Stimulated activated CD8-positive, alpha-beta memory T cell treated with anti-CD3 and anti-CD28 coated beads, Interleukin-15, amount 100 ng/mL, for 4 hours (primary cell): ENCODE measurements at regions not wholly inside any gene's neighbourhood (a gene's known extent, or its start where the extent isn't known, plus 50 kb on each side); places are given as distances from the start of the nearest gene placed in this dataset.
"Not testable (repeated sequence)": the region's sequence is repeated elsewhere in the genome, so short reads cannot be mapped to it uniquely, and the experiment has no call there.

Source experiments
- DNase-seq, 2 donors: peaks; one replicate each; pipeline ENCODE4 v3.0.0-alpha.2; 2020; ENCODE audit warnings: low read depth in 2 of 2

DNA sequence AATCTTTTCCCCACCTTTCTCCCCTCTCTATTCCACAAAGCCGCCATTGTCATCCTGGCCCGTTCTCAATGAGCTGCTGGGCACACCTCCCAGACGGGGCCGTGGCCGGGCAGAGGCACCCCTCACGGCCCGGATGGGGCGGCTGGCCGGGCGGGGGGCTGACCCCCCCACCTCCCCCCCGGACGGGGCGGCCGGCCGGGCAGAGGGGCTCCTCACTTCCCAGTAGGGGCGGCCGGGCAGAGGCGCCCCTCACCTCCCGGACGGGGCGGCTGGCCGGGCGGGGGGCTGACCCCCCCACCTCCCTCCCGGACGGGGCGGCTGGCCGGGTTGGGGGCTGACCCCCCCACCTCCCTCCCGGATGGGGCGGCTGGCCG, 85.6 kb downstream of the OR2B2 start:
- DNase-seq, result not testable (repeated sequence)

DNA sequence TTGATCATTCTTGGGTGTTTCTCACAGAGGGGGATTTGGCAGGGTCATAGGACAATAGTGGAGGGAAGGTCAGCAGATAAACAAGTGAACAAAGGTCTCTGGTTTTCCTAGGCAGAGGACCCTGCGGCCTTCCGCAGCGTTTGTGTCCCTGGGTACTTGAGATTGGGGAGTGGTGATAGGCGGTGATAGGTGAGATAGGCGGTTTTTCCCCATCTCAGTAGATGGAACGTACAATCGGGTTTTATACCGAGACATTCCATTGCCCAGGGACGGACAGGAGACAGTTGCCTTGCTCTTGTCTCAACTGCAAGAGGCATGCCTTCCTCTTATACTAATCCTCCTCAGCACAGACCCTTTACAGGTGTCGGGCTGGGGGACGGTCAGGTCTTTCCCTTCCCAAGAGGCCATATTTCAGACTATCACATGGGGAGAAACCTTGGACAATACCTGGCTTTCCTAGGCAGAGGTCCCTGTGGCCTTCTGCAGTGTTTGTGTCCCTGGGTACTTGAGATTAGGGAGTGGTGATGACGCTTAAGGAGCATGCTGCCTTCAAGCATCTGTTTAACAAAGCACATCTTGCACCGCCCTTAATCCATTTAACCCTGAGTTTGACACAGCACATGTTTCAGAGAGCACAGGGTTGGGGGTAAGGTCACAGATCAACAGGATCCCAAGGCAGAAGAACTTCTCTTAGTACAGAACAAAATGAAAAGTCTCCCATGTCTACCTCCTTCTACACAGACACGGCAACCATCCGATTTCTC, 86.2 kb downstream of the OR2B2 start:
- DNase-seq, result not testable (repeated sequence)

- DNase-seq, result no peak
Measured at GRCh38 chr6:27825025-27825793, 87.0 kb downstream of the OR2B2 start.

DNA sequence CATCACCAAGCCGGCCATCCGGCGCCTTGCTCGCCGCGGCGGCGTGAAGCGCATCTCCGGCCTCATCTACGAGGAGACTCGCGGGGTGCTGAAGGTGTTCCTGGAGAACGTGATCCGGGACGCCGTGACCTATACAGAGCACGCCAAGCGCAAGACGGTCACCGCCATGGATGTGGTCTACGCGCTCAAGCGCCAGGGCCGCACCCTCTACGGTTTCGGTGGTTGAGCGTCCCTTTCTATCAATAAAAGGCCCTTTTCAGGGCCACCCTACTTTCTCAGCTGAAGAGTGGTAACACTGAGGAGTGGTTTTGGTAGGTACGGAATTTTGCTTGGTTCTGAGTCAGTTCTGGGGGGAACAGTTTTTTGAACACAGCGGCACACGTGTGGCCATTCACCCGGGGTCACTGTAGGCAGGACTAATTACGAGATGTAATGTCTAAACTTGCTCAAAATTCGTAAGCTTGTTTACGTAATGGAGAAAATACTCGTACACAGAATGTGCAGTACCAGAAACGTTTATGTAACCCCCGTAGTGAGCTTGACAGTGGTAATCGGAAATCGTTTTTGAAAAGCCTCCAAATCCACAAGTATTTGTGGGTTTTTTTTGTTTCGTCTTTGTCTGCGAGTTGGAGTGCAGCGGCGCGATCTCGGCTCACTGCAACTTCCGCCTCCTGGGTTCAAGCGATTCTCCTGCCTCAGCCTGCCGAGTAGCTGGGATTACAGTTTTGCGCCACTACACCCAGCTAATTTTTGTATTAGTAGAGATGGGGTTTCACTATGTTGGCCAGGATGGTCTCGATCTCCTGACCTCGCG, 87.8 kb downstream of the OR2B2 start:
- not testable (repeated sequence) for DNase-seq

GRCh38 chr6:27823714-27824210, 88.4 kb downstream of the OR2B2 start:
- DNase-seq, result not testable (repeated sequence)

- DNase-seq, result no peak
Measured at GRCh38 chr6:27816906-27817305, 95.3 kb downstream of the OR2B2 start.

DNA sequence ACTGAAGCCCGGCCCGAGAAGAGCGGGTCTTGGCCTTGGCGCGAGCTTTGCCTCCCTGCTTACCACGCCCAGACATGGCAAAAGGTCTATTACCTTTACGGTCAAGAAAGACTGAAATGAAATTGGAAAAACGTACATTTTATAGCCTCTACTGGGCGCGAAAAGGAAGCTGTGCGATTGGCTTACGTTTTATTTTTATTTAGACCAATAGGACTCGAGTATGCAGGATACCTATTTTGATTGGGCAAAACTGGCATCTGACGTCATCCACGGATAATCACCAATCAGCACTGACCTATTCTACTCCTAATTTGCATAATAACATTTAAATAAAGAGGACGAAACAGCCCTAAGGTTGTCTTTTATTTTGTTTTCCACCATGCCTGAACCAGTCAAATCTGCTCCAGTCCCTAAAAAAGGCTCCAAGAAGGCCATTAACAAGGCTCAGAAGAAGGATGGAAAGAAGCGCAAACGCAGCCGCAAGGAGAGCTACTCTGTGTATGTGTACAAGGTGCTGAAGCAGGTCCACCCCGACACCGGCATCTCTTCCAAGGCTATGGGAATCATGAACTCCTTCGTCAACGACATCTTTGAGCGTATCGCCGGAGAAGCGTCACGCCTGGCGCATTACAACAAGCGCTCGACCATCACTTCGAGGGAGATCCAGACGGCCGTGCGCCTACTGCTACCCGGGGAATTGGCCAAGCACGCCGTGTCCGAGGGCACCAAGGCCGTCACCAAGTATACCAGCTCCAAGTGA, 97.4 kb downstream of the OR2B2 start:
- peak in 1 of 2 donors; percentile 67 for DNase-seq

- not testable (repeated sequence) for DNase-seq
Measured at GRCh38 chr6:27814415-27814664, 97.9 kb downstream of the OR2B2 start.

DNA sequence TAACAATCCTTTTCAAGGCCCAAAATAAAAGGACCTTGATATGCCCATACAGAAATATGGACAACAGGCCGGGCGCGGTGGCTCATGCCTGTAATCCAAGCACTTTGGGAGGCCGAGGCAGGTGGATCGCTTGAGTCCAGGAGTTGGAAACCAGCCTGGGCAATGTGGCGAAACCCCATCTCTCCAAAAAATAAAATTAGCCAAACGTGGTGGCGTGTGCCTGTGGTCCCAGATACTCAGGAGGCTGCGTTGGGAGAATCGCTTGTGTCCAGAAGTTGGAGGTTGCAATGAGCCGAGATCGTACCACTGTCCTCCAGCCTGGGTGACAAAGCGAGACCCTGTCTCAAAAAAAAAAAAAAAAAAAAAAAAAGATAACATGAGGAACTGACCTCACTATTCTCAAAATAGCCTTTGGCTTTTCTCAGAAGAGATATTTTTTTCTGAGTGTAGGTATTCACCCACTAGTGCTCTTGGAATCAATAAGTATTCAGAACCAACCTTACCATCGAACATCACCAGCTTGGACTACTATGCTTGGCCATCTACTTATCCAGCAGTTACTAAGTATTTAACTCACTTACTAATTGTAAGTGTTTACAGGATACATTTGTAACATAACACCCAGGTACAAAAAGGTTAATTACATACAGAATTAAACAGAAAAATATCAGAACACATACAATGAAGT, 99.2 kb downstream of the OR2B2 start:
- DNase-seq, result no peak

- no peak for DNase-seq
Measured at GRCh38 chr6:27812078-27812804, 100.0 kb downstream of the OR2B2 start.

DNA sequence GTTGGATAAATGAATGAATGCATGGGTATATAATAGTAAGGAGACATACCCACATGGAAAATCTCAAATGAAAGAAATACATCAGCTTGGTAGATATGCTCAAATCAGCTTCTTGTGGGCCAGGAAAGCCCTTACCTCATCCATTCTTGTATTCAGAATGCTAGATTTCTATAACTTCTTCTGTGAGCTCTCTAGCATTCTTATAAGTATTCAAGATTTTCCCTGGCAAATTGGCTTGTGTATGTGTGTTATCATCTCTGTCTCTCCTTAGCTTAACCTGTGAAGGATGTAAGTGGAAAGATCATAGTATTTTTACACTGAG, 100.8 kb downstream of the OR2B2 start:
- DNase-seq, result no peak

GRCh38 chr6:27810768-27811450, 101.3 kb downstream of the OR2B2 start:
- no peak for DNase-seq

DNA sequence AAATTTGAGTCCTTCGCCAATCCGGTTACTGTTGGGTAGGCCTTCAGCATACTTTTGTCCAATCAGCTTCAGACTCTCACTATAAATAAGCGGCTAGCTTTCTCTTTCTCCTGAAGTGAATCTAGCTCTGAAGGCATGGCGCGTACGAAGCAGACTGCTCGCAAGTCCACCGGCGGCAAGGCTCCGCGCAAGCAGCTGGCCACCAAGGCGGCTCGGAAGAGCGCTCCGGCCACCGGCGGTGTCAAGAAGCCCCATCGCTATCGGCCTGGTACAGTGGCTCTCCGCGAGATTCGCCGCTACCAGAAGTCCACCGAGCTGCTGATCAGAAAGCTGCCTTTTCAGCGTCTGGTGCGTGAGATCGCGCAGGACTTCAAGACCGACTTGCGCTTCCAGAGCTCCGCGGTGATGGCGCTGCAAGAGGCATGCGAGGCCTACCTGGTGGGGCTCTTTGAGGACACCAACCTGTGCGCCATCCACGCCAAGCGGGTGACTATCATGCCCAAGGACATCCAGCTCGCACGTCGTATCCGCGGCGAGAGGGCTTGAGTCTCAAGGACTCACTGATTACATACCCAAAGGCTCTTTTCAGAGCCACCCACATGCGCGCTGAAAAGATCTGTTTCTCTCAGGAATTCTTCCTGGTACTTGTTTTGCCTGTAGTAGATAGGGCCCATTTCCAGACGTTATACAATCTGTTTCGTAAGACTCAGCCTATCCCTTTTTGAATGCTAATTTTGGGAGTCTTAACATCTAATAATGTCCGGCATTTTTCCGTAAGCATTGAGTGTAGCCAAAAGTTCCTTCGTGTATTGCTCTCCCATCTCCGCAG, 102.0 kb downstream of the OR2B2 start:
- DNase-seq, result peak in 1 of 2 donors; percentile 52

GRCh38 chr6:27809067-27809938, 102.9 kb downstream of the OR2B2 start:
- DNase-seq, result no peak

- DNase-seq, result not testable (repeated sequence)
Measured at GRCh38 chr6:27808242-27809066, 103.7 kb downstream of the OR2B2 start.

GRCh38 chr6:27807441-27808241, 104.6 kb downstream of the OR2B2 start:
- peak in 1 of 2 donors; percentile 60 for DNase-seq
